HEK293T (cell line): ENCODE measurements at regions not wholly inside any gene's neighbourhood (a gene's known extent, or its start where the extent isn't known, plus 50 kb on each side); places are given as distances from the start of the nearest gene placed in this dataset.
"Not testable (repeated sequence)": the region's sequence is repeated elsewhere in the genome, so short reads cannot be mapped to it uniquely, and the experiment has no call there.

Experiments
- BHLHE40 ChIP-seq: fragments of 450-650 bp; IDR thresholded peaks from 2 replicates; pipeline ENCODE4 v1.6.1; 2016; ENCODE audit warnings: mild to moderate bottlenecking, moderate library complexity, borderline replicate concordance
- LEF1 ChIP-seq: fragments of 450-650 bp; IDR thresholded peaks from 2 replicates; pipeline ENCODE4 v1.6.1; 2017; ENCODE audit warnings: mild to moderate bottlenecking, borderline replicate concordance
- NFRKB ChIP-seq: fragments of 450-650 bp; IDR thresholded peaks from 2 replicates; pipeline ENCODE4 v1.6.1; 2016; ENCODE audit warnings: mild to moderate bottlenecking, moderate library complexity
- SP1 ChIP-seq: fragments of 450-650 bp; IDR thresholded peaks from 2 replicates; pipeline ENCODE4 v1.6.1; 2017
- ZNF384 ChIP-seq: fragments of 450-650 bp; IDR thresholded peaks from 2 replicates; pipeline ENCODE4 v1.6.1; 2016

DNA sequence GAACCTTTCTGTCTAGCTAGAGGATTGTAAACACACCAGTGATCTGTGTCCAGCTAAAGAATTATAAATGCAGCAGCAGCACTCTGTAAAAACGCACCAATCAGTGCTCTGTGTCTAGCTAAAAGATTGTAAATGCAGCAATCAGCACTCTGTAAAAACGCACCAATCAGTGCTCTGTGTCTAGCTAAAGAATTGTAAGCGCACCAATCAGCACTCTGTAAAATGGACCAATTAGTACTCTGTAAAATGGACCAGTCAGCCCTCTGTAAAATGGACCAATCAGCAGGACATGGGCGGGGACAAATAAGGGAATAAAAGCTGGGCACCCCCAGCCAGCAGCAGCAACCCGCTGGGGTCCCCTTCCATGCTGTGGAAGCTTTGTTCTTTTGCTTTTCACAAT lies 204.1 kb upstream of the UBL3 start:
- not testable (repeated sequence) for TF ChIP-seq SP1, NFRKB, LEF1, BHLHE40, ZNF384
